NT2/D1 (cell line): ENCODE measurements at regions not wholly inside any gene's neighbourhood (a gene's known extent, or its start where the extent isn't known, plus 50 kb on each side); places are given as distances from the start of the nearest gene placed in this dataset.

Source experiments
- SUZ12 ChIP-seq: IDR thresholded peaks from 2 replicates; pipeline ENCODE4 v1.6.1; 2011; ENCODE audit not compliant: insufficient read length, insufficient read depth; ENCODE audit errors: extremely low read depth
- YY1 ChIP-seq: IDR thresholded peaks from 2 replicates; pipeline ENCODE4 v1.6.1; 2011; ENCODE audit not compliant: insufficient read length, insufficient read depth
- ZNF274 ChIP-seq: IDR thresholded peaks from 2 replicates; pipeline ENCODE4 v1.6.1; 2011; ENCODE audit warnings: mild to moderate bottlenecking, low read depth, low read length

- no peak for TF ChIP-seq YY1
- TF ChIP-seq SUZ12 = no peak
- no peak for TF ChIP-seq ZNF274
Observed at GRCh38 chr17:71978435-71978834, 142.4 kb upstream of the SOX9 start.
